ENCODE measurements at regions not wholly inside any gene's neighbourhood (a gene's known extent, or its start where the extent isn't known, plus 50 kb on each side); places are given as distances from the start of the nearest gene placed in this dataset.

DNA sequence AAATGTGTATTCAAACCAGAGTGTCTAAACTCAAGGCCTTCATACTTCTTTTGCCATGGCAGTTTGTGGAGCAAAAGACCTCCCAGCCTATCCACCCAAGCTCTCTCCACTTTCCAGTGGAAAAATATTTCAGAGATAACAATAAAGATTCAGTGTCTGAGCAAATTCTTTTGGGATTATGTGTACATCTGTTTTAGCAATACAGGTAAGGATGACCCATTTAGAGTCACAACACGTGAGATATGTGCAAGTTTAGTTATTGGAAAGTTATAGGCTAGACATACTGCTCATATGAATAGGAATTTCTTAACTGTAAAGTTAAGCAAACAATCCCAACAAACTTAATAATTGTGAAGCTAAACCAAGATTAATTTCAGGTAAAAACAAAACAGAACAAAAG lies 174.5 kb upstream of the LRIG1 start:
- no peak for TF ChIP-seq CTCF (IDR thresholded peaks at IDR 0.05)
- no peak for TF ChIP-seq POLR2AphosphoS5 (IDR thresholded peaks at IDR 0.05; ENCODE audit: insufficient read depth in 1 of 2, low read depth in 1 of 2)
